HepG2 (cell line): ENCODE measurements at regions not wholly inside any gene's neighbourhood (a gene's known extent, or its start where the extent isn't known, plus 50 kb on each side); places are given as distances from the start of the nearest gene placed in this dataset.

Experiments used
- ATF7 ChIP-seq, 2 experiments: fragments of 450-650 bp in 1 of 2; sonication (generic) in 1 of 2; formaldehyde crosslinking in 1 of 2; IDR thresholded peaks; 2 replicates each; pipeline versions ENCODE4 v1.4.0 to v1.6.1; 2016 to 2020; ENCODE audit warnings: antibody characterized with exemption in 1 of 2, mild to moderate bottlenecking in 1 of 2, missing genetic modification reagents in 1 of 2
- GPN1 ChIP-seq: sonication (generic); formaldehyde crosslinking; IDR thresholded peaks from 2 replicates; pipeline ENCODE4 v1.5.1; 2020; ENCODE audit warnings: missing genetic modification reagents, borderline replicate concordance
- POLR2AphosphoS2 ChIP-seq: IDR thresholded peaks from 2 replicates; pipeline ENCODE4 v1.6.1; 2011; ENCODE audit warnings: low read depth, low read length, improper control_type of control experiment
- REL ChIP-seq: sonication (generic); formaldehyde crosslinking; conservative IDR thresholded peaks from 2 replicates; pipeline ENCODE4 v1.8.0; 2022; ENCODE audit warnings: mild to moderate bottlenecking, missing genetic modification reagents, moderate library complexity
- XBP1 ChIP-seq: sonication (generic); formaldehyde crosslinking; IDR thresholded peaks from 2 replicates; pipeline ENCODE4 v1.5.0; 2020; ENCODE audit warnings: missing genetic modification reagents
- ZMYM4 ChIP-seq: sonication (generic); formaldehyde crosslinking; IDR thresholded peaks from 2 replicates; pipeline ENCODE4 v1.8.1; 2023; ENCODE audit warnings: mild to moderate bottlenecking, missing genetic modification reagents
- TF ChIP-seq, protein P1 (sequence below): sonication (generic); formaldehyde crosslinking; IDR thresholded peaks from 2 replicates; pipeline ENCODE4 v1.5.0; 2020; ENCODE audit warnings: mild to moderate bottlenecking, missing genetic modification reagents, moderate library complexity
- TF ChIP-seq, protein P2 (sequence below): sonication (generic); formaldehyde crosslinking; IDR thresholded peaks from 2 replicates; pipeline ENCODE4 v1.4.0; 2020; ENCODE audit warnings: missing genetic modification reagents, borderline replicate concordance
- TF ChIP-seq, protein P3 (sequence below), 2 experiments: IDR thresholded peaks; 2 replicates each; pipeline ENCODE4 v1.6.1; 2011 to 2012; ENCODE audit warnings: low read length in 2 of 2, borderline replicate concordance in 1 of 2, low read depth in 1 of 2, mild to moderate bottlenecking in 1 of 2, moderate library complexity in 1 of 2
- TF ChIP-seq, protein P4 (sequence below): sonication (generic); formaldehyde crosslinking; IDR thresholded peaks from 2 replicates; pipeline ENCODE4 v1.4.0; 2020; ENCODE audit warnings: missing genetic modification reagents
- TF ChIP-seq, protein P5 (sequence below): sonication (generic); formaldehyde crosslinking; IDR thresholded peaks from 2 replicates; pipeline ENCODE4 v1.8.1; 2022; ENCODE audit warnings: mild to moderate bottlenecking, missing genetic modification reagents
- TF ChIP-seq, protein P6 (sequence below): sonication (generic); formaldehyde crosslinking; IDR thresholded peaks from 2 replicates; pipeline ENCODE4 v1.4.0; 2020; ENCODE audit warnings: mild to moderate bottlenecking, missing genetic modification reagents
- TF ChIP-seq, protein P7 (sequence below): sonication (generic); formaldehyde crosslinking; IDR thresholded peaks from 2 replicates; pipeline ENCODE4 v1.5.0; 2020; ENCODE audit warnings: missing genetic modification reagents

DNA sequence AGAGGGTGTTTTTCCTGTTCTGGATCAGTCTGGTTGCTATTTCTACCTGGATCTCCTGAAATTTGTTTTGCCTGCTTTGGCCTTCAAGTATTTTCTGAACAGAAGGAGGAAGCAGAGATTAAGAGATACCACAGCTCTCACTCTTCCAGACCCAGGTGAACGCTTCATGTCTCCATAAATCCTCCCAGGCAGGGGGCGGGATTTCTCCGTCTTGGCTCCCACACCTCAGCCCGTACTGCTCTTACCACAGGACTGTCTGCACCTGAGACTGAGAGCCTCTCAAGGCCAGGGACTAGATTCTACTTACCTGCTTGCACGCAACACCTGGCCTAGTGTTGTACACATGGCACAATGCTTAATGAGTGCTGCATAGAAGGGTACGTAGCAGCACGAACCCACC is 59.9 kb upstream of the LRPPRC start:
- TF ChIP-seq, protein P1, sequence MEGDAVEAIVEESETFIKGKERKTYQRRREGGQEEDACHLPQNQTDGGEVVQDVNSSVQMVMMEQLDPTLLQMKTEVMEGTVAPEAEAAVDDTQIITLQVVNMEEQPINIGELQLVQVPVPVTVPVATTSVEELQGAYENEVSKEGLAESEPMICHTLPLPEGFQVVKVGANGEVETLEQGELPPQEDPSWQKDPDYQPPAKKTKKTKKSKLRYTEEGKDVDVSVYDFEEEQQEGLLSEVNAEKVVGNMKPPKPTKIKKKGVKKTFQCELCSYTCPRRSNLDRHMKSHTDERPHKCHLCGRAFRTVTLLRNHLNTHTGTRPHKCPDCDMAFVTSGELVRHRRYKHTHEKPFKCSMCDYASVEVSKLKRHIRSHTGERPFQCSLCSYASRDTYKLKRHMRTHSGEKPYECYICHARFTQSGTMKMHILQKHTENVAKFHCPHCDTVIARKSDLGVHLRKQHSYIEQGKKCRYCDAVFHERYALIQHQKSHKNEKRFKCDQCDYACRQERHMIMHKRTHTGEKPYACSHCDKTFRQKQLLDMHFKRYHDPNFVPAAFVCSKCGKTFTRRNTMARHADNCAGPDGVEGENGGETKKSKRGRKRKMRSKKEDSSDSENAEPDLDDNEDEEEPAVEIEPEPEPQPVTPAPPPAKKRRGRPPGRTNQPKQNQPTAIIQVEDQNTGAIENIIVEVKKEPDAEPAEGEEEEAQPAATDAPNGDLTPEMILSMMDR (CRISPR knock-in tag), result 0 out of 2 replicates have a peak, but pooled peaks have one; percentile 4
- no peak for TF ChIP-seq GPN1
- TF ChIP-seq, protein P2, sequence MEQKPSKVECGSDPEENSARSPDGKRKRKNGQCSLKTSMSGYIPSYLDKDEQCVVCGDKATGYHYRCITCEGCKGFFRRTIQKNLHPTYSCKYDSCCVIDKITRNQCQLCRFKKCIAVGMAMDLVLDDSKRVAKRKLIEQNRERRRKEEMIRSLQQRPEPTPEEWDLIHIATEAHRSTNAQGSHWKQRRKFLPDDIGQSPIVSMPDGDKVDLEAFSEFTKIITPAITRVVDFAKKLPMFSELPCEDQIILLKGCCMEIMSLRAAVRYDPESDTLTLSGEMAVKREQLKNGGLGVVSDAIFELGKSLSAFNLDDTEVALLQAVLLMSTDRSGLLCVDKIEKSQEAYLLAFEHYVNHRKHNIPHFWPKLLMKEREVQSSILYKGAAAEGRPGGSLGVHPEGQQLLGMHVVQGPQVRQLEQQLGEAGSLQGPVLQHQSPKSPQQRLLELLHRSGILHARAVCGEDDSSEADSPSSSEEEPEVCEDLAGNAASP (CRISPR knock-in tag), result no peak
- no peak for TF ChIP-seq XBP1 (CRISPR knock-in tag)
- no peak for TF ChIP-seq ATF7 (IDR thresholded peaks at IDR 0.05)
- TF ChIP-seq ATF7 (CRISPR knock-in tag; IDR thresholded peaks at IDR 0.05), result no peak
- no peak for TF ChIP-seq POLR2AphosphoS2
- TF ChIP-seq, protein P3, sequence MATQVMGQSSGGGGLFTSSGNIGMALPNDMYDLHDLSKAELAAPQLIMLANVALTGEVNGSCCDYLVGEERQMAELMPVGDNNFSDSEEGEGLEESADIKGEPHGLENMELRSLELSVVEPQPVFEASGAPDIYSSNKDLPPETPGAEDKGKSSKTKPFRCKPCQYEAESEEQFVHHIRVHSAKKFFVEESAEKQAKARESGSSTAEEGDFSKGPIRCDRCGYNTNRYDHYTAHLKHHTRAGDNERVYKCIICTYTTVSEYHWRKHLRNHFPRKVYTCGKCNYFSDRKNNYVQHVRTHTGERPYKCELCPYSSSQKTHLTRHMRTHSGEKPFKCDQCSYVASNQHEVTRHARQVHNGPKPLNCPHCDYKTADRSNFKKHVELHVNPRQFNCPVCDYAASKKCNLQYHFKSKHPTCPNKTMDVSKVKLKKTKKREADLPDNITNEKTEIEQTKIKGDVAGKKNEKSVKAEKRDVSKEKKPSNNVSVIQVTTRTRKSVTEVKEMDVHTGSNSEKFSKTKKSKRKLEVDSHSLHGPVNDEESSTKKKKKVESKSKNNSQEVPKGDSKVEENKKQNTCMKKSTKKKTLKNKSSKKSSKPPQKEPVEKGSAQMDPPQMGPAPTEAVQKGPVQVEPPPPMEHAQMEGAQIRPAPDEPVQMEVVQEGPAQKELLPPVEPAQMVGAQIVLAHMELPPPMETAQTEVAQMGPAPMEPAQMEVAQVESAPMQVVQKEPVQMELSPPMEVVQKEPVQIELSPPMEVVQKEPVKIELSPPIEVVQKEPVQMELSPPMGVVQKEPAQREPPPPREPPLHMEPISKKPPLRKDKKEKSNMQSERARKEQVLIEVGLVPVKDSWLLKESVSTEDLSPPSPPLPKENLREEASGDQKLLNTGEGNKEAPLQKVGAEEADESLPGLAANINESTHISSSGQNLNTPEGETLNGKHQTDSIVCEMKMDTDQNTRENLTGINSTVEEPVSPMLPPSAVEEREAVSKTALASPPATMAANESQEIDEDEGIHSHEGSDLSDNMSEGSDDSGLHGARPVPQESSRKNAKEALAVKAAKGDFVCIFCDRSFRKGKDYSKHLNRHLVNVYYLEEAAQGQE (IDR thresholded peaks at IDR 0.05; ENCODE audit: borderline replicate concordance in 1 of 2, low read depth in 1 of 2, low read length in 2 of 2), result no peak
- no peak for TF ChIP-seq REL (CRISPR knock-in tag)
- TF ChIP-seq, protein P4, sequence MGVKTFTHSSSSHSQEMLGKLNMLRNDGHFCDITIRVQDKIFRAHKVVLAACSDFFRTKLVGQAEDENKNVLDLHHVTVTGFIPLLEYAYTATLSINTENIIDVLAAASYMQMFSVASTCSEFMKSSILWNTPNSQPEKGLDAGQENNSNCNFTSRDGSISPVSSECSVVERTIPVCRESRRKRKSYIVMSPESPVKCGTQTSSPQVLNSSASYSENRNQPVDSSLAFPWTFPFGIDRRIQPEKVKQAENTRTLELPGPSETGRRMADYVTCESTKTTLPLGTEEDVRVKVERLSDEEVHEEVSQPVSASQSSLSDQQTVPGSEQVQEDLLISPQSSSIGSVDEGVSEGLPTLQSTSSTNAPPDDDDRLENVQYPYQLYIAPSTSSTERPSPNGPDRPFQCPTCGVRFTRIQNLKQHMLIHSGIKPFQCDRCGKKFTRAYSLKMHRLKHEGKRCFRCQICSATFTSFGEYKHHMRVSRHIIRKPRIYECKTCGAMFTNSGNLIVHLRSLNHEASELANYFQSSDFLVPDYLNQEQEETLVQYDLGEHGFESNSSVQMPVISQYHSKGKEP (CRISPR knock-in tag), result no peak
- TF ChIP-seq, protein P5, sequence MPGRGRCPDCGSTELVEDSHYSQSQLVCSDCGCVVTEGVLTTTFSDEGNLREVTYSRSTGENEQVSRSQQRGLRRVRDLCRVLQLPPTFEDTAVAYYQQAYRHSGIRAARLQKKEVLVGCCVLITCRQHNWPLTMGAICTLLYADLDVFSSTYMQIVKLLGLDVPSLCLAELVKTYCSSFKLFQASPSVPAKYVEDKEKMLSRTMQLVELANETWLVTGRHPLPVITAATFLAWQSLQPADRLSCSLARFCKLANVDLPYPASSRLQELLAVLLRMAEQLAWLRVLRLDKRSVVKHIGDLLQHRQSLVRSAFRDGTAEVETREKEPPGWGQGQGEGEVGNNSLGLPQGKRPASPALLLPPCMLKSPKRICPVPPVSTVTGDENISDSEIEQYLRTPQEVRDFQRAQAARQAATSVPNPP (CRISPR knock-in tag), result no peak
- TF ChIP-seq, protein P6, sequence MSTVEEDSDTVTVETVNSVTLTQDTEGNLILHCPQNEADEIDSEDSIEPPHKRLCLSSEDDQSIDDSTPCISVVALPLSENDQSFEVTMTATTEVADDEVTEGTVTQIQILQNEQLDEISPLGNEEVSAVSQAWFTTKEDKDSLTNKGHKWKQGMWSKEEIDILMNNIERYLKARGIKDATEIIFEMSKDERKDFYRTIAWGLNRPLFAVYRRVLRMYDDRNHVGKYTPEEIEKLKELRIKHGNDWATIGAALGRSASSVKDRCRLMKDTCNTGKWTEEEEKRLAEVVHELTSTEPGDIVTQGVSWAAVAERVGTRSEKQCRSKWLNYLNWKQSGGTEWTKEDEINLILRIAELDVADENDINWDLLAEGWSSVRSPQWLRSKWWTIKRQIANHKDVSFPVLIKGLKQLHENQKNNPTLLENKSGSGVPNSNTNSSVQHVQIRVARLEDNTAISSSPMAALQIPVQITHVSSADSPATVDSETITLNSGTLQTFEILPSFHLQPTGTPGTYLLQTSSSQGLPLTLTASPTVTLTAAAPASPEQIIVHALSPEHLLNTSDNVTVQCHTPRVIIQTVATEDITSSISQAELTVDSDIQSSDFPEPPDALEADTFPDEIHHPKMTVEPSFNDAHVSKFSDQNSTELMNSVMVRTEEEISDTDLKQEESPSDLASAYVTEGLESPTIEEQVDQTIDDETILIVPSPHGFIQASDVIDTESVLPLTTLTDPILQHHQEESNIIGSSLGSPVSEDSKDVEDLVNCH (CRISPR knock-in tag), result no peak
- TF ChIP-seq, protein P7, sequence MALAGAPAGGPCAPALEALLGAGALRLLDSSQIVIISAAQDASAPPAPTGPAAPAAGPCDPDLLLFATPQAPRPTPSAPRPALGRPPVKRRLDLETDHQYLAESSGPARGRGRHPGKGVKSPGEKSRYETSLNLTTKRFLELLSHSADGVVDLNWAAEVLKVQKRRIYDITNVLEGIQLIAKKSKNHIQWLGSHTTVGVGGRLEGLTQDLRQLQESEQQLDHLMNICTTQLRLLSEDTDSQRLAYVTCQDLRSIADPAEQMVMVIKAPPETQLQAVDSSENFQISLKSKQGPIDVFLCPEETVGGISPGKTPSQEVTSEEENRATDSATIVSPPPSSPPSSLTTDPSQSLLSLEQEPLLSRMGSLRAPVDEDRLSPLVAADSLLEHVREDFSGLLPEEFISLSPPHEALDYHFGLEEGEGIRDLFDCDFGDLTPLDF, result no peak
- TF ChIP-seq ZMYM4 (CRISPR knock-in tag), result no peak
